HG02943 (cell line): ENCODE measurements at regions not wholly inside any gene's neighbourhood (a gene's known extent, or its start where the extent isn't known, plus 50 kb on each side); places are given as distances from the start of the nearest gene placed in this dataset.
"Not testable (repeated sequence)": the region's sequence is repeated elsewhere in the genome, so short reads cannot be mapped to it uniquely, and the experiment has no call there.

Experiments used
- ATAC-seq: cut with Tn5 transposase; IDR thresholded peaks from one replicate; pipeline ENCODE4 v1.9.1; 2021; ENCODE audit warnings: mild to moderate bottlenecking, low read depth, moderate library complexity; ENCODE audit not compliant: unreplicated experiment

DNA sequence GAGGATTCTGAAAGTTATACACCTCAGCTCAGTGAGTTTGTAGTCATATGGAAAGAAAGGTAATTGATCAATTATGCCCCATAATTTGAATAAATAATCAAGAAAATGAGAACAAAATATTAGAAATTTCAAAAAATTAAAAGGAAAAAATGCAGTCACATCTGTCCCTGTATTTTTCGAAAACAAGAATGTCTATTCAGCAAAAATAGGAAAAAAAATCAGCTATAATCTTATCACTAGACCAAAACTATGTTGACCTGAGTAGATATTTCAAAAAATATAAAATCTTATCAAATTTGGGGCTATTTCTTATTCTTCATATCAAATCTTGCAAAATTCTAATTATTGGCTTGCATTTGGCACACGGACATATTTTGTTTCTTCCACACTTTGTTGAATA, 501.2 kb upstream of the CNTN3 start:
- no peak for ATAC-seq

DNA sequence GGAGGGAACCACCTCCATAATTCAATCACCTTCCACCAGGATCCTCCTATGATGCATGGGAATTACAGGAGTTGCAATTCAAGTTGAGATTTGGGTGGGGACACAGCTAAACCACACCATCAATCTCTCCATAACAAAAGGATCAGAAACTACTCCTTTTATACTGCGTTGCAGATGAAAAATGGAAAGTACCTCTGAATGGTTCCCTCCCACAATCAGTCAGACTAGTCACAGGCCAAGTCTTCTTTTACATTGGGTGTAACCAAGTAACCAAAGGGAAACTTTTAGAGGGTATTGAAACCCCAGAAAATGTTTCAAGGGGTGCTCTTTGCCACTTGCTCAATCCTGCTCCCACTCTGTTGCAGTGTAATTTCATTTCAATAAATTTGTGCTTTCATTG, 504.3 kb upstream of the CNTN3 start:
- no peak for ATAC-seq

DNA sequence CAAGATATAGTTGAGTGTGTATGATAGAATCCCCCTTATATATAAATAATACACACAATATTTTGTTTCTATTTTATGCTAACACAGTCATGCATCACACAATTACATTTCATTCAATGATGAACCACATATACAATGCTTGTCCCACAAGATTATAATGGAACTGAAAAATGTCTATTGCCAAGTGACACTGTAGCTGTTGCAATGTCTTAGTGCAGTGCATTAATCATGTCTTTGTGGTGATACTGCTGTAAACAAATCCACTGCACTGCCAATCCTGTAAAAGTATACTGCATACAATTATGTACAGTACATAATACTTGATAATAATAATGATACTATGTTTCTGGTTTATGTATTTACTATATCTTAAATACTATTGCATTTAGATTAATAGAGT, 512.1 kb upstream of the CNTN3 start:
- ATAC-seq = no peak

DNA sequence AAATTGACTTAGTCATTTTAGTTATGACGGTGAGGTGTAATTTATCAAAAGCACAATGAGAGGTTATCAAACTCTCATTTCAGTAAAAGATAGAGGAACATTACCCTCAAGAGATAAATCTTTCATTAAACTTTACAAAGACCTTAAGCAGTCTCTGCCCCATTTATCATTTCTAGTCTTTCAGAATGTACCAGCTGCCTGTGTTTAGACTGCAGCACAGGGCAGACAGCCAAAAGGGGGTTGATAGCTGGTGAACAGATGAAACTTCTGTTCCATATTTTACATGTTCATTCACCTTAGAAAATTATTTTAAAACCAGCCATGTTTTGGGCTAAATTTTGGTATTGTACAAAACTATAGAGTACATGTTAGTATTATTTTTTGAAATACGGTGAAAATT, 514.6 kb upstream of the CNTN3 start:
- ATAC-seq = no peak

DNA sequence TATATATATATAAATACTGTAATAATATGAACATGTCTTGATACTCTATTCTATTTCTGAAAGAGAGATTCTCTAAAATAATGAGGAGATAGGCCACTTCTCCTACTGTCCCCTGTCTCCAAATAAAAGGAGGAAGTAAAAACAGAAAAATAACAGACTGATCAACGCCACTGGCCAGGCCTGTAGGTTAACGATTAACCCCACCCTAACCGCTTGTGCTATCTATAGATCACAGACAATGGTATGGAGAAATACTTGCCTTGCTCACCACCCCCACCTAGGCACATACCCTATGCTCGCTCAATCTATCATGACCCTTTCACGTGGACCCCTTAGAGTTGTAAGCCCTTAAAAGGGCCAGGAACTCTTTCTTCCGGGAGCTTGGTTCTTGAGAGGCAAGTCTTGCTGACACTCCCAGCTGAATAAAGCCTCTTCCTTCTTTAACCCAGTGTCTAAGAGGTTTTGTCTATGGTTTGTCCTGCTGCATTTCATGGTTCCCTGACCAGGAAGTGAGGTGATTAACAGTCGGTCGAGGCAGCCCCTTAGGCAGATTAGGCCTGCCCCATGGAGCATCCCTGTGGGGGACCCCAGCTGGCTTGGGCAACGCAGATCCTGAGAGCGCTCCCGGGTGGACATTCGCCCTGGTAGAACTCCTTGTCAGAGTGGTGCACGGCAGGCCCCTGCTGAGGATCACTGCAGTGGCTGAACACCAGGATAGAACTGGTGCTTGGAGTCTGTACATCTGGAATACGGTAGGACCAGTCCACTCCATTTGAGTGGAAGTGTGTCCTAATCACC, 521.8 kb upstream of the CNTN3 start:
- ATAC-seq = no peak

DNA sequence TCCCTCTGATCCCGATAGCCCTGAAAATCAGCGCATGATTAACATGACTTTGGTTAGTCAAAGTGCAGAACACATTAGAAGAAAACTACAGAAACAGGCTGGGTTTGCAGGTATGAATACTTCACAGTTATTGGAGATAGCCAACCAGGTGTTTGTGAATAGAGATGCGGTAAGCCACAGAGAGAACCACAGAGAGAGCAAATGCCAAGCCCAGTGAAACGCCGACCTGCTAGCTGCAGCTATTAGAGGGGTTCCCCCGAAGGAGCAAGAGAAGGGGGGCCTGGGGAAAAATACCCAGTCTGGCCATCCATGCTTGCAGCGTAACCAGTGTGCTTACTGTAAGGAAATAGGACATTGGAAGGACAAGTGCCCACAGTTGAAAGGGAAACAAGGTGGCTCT, 523.9 kb upstream of the CNTN3 start:
- ATAC-seq = no peak

DNA sequence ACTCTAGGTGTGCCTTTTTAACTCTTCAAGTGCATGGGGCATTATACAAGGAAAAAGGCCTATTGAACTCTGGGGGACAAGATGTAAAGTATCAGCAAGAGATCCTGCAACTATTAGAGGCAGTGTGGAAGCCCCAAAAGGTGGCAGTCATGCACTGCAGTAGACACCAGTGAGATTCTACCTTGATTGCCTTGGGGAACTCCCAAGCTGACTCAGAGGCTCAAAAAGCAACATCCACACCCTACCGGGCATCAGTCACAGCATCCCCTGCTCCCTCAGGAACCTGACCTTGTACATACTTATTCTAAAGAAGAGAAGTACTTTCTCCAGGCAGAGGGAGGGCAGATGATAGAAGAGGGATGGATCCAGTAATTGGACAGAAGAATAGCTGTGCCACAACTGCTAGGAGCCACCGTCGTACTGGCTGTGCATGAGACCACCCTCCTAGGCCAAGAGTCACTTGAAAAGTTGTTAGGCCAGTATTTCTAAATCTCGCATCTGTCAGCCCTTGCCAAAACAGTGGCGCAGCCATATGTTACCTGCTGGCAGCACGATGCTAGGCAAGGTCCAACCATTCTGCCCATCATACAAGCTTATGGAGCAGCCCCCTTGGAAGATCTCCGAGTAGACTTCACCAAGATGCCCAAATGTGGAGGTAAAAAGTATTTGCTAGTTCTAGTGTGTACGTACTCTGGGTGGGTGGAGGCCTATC, 523.1 kb upstream of the FRG2C start:
- ATAC-seq = no peak

DNA sequence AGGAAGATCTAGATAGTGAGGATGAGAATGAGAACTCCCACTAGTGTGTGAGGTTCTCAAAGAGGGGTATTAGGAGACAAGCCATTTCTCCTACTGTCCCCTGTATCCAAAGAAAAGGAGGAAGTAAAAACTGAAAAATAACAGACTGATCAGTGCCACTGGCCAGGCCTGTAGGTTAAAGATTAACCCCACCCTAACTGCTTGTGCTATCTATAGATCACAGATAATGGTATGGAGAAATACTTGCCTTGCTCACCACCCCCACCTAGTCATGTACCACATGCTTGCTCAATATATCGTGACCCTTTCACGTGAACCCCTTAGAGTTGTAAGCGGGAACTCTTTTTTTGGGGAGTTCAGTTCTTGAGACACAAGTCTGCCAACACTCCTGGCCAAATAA, 519.7 kb upstream of the FRG2C start:
- no peak for ATAC-seq

DNA sequence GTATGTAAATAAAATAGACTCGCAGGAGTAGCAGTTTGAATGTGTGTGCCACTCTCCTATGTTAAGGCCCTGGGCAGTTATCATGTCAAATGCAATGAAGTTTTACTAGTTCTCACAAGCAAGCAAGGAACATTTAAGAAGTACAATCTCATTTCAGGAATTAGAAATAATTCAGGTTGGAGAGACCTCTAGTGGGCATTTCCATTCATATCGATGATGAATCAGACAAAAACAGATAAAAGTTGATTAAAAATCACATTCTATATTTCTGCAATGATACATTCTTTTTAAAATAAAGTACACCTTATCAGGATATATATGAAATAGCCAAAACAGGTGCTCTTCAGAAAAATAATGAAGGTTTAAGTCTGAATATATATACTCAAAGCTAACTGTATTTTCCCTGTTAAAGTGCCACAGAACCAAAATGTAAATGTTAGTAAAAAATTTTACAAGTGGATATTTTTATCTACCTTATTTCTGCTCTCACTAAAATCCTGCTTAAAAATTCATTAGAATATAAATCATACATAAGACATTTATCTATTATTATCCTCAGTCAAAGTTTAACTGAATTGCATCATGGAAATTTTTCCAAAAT, 492.4 kb upstream of the FRG2C start:
- ATAC-seq = no peak

DNA sequence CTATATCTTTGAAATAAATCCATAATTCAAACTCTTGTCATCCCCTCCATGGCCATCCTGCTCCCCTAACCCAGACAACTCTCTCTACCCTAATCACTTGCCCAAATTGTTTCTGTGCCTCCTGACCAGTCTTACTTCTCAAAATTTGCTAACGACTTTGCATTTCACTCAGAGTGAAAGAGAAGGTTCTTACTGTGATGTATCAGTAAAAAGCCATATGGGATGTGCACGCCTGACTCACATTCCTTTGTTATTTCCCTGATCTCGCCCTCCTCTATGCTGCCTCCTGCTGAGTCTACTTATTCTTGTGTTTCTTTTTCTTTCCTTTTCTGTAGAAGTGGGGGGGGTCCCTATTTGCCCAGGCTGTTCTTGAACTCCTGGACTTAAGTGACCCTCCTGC, 487.2 kb upstream of the FRG2C start:
- no peak for ATAC-seq

DNA sequence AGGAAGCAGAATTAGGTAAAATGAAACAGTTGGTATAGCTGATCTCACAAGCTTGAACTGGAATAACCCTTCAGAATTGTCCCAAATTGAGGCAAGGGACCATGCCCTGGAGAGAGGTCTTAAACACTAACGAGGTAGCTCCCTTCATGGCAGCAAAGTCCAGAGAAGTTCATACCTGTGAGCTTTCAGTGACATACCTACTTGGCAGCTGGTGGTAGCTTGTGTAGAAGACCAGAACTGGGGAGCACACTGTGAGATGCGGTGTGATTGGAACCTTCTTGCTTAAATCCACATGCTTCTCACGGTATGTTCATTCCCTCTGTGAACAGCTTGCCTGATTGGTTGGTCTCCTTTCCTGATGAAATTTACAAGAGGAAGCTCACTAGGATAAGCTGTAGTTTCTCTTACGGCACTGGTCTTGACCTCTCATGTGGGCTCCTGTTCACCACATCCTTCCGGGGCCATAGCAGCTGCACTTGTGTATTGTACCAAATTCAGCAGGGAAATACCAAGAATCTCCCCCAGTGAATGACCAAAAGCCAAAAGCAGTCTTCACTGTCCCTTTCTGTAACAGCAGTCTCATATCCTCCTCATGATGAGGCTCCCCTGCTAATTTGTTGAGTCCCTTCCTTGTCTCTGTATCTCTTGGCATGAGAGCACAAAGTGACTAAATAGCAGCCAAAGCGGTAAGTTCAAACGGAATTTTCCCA, 483.7 kb upstream of the FRG2C start:
- ATAC-seq = no peak

DNA sequence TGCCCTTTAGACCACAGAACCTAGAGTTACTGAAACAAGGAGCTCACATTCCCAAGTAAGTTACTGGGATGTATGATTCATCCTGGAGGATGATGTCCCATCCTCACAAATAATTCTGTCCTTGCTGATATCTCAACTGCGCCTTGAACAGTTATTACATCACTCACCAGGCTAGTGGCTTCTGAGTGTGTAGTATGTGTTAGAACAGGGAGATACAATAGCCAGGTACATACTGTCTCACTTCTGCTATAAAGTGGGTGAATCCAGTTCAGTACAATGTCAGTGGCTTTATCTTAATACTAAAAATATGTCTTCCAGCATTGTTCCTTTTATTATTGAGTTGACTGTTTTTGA, 483.2 kb upstream of the FRG2C start:
- no peak for ATAC-seq

DNA sequence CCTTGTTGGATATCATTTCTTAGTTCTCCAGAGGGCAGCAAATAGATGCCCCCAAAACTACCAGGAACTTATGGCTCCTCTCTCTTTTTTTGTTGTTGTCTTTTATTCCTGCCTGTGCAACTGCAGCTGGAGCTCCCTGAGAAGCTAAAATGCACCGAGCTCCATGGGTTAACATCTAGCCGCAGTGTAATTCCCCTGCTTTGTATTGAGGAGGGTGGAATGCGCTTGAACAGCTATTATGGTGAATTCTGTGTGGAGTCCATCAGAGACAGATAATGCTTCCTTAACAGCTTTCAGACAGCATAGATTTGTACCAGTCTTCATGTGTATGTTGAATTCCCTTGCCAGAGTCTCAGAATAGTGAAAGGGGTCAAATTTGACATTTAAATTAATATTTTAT, 475.2 kb upstream of the FRG2C start:
- ATAC-seq = no peak

DNA sequence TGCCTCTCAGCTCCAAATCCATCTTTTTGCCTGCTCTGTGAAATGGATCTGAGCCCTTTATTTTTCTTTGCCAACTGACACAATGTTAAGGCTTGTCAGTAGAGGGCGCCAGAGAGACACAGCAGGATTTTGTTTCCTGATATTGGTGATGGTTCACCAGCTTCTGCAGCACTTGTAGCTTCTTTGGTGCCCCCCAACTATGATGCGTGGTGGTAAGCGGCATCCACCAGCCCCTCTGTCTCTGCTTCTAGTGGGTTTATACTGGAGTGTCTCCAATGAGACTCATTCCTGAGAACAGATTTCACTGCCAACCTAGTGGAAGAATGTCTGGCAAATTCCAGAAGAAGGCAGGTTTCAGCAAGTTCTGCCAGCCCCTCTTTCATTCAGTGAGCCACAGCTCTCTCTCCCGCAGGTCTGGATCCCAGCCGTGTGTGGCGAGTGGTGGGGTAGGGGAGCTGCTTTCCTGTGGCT, 471.9 kb upstream of the FRG2C start:
- ATAC-seq = no peak

DNA sequence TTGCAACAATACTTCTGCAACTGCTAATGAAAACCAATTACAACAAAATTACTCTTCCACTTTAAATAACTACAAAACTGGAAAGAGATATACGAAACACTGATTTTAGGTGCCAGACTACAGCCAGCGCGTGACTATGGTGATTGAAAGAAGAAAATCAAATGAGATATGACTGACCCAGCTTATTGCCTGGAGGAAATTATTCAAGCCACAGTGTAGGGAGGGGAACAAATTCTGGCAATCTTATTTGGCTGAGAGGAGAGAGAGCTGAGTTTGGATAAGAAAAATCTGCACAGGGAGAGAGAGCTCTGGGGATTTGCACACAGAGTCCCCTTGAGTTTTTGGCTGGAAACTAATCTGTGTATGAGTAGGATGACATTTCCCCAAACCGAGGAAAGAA, 470.3 kb upstream of the FRG2C start:
- ATAC-seq = no peak

DNA sequence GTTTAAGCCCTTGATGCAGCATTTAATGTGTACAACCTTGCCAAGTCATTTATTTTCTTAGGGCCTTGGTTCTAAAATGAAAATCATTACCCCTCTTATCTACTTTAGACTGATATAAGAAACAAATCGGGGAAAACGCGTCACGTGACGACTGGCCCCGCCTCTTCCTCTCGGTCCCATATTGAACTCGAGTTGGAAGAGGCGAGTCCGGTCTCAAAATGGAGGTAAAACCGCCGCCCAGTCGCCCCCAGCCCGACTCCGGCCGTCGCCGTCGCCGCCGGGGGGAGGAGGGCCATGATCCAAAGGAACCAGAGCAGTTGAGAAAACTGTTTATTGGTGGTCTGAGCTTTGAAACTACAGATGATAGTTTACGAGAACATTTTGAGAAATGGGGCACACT, 449.8 kb upstream of the FRG2C start:
- not testable (repeated sequence) for ATAC-seq

DNA sequence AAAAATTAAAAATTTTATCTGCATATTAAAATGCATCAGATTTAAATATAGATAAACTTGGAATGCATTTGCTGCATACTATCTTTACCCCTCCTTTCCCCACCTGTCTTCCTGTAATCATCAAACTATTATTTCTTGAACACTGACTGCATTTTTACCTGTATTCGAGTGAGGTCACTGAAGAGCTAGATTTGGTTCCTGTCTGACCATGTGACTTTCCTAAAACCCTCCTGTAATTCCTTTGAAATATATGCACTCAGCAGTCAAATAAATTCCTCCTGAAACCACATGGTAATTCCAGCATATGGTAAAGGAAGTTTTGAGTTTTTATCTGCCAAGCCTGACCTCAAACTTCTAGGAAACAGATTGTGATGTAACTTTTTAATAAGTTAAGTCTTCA, 445.6 kb upstream of the FRG2C start:
- ATAC-seq = no peak

DNA sequence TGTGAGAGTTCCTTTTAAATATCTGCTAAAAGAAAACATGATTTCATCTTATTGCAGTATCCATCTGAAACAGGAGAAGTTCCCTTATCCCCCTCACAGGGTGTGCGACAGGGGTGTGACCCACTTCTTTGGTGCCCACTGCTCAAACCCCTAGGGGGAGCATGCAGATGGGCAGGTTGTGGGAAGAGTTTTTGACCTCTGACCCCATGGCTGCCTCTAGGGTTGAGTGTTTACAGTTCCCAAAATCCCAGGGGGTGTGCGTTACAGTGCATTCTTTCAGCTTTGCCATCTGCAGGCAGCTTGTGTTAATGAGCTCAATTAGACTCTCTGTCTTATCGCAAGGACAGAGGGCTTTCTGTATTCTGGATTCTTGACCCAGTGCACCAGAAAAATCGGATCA, 443.2 kb upstream of the FRG2C start:
- ATAC-seq = no peak

DNA sequence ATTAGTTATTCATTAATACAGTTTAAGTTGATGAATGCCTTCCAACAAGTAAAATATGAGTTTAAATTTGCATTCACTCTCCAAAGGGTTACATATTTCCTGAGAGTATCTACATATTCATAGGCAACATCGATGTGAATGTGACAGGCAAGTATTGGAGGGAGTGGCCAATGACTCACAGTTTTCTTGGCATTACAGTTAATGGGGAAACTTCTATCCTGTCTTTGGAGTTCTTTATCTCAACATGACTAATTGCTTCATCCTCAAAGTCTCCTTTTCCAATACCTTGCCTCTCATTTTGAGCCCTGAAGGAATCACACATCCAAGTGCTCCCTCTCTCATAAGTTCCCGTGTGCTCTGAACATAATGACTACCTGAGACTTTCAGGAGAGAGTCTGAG, 439.7 kb upstream of the FRG2C start:
- ATAC-seq = no peak

DNA sequence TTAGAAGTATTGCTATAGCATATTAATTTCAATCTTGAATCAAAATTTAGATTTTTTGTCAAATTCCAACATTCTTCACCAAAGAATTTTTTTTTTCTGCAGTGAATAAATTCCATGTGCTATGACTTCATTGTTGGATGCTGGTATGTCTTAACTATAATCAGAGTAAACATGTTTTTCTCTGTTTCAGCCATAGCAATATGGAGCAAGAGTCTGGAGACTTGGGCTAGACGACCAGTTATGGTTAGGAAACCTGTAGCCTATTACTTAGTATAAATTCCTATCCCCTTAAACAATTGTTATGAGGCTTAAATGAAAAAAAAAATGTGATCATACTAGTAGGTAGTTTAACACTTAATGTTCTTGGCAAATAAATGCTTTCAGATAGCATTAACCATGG, 431.9 kb upstream of the FRG2C start:
- ATAC-seq = no peak

DNA sequence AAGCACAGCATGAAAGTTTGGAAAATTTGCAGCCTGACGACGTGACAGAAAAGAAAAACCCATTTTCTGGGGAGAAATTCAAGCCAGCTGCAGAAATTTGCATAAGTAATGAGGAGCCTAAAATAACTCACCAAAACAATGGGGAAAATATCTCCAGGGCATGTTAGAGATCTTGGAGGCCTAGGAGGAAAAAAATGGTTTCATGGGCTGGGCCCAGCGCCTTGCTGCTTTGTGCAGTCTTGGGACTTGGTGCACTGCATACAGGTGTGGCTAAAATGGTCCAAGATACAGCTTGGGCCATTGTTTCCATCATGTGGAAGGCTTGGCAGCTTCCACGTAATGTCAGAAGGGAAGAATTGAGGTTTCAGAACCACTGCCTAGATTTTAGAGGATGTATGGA, 428.5 kb upstream of the FRG2C start:
- ATAC-seq = no peak
